HCT116 (cell line): ENCODE measurements at regions not wholly inside any gene's neighbourhood (a gene's known extent, or its start where the extent isn't known, plus 50 kb on each side); places are given as distances from the start of the nearest gene placed in this dataset.

Source experiments
- ATAC-seq: fragments of 200-7000 bp; cut with Tn5 transposase; 2 replicates; pipeline ENCODE4 v1.9.1; 2020; ENCODE audit warnings: mild to moderate bottlenecking, moderate library complexity
- BruUV-seq: library from RNA; stranded (reverse); fragments of 400-500 nt; replicated peaks from 2 replicates; lab custom pipeline; 2021; lab: Mats Ljungman, UMichigan
- CTCF ChIA-PET: fragments of 300-600 bp; sonication (Branson Sonifier 250); formaldehyde crosslinking; loops from one replicate; lab custom pipeline; 2021; ENCODE audit warnings: antibody characterized with exemption; lab: Charles Lee
- POLR2A ChIA-PET: fragments of 300-600, 350-600 bp; sonication (Branson Sonifier 250); formaldehyde crosslinking; loops from one replicate; lab custom pipeline; 2021; ENCODE audit warnings: antibody characterized with exemption; lab: Charles Lee
- RAD21 ChIA-PET, 2 experiments: fragments of 300-600 bp; sonication (Branson Sonifier 250); formaldehyde crosslinking; loops; one replicate each; lab custom pipeline; 2023; ENCODE audit warnings: low total read pairs in 2 of 2; ENCODE audit not compliant: uncharacterized antibody in 2 of 2, unreplicated experiment in 2 of 2, low non-redundant PET in 1 of 2; lab: Charles Lee
- DNase-seq: peaks from one replicate; pipeline ENCODE4 v3.0.0-alpha.2; 2010; ENCODE audit warnings: low read depth, low spot score
- H2AFZ ChIP-seq: fragments of 200-600 bp; shearing (Covaris generic), sonication (generic); 2 replicates; pipeline ENCODE4 v1.6.1; 2017; ENCODE audit warnings: low read depth, mixed run types, mixed read lengths, antibody characterized with exemption, low read length; ENCODE audit not compliant: poor library complexity, severe bottlenecking
- H3K27ac ChIP-seq: 2 replicates; pipeline ENCODE4 v1.5.1; 2012; ENCODE audit warnings: low read depth, low read length
- H3K27me3 ChIP-seq: fragments of 200-600 bp; sonication (generic); 2 replicates; pipeline ENCODE4 v1.6.1; 2016; ENCODE audit warnings: mixed run types, low read length, mixed read lengths; ENCODE audit not compliant: insufficient read depth
- H3K36me3 ChIP-seq, 2 experiments: fragments of 200-500 bp in 1 of 2; fragments of 200-600 bp in 1 of 2; sonication (Bioruptor generic) in 1 of 2; sonication (generic) in 1 of 2; 2 replicates each; pipeline versions ENCODE4 v1.5.1 to v1.6.1; 2014 to 2016; ENCODE audit warnings: low read length in 2 of 2, inconsistent platforms in 1 of 2, mixed read lengths in 1 of 2, mixed run types in 1 of 2; ENCODE audit not compliant: insufficient read depth in 2 of 2, control insufficient read depth in 1 of 2
- H3K4me1 ChIP-seq, 2 experiments: fragments of 200-600 bp in 1 of 2; sonication (generic) in 1 of 2; 2 replicates each; pipeline versions ENCODE4 v1.5.1 to v1.6.1; 2012 to 2017; ENCODE audit warnings: low read length in 2 of 2, inconsistent platforms in 1 of 2, mild to moderate bottlenecking in 1 of 2, mixed read lengths in 1 of 2, mixed run types in 1 of 2, moderate library complexity in 1 of 2; ENCODE audit not compliant: insufficient read depth in 2 of 2, control insufficient read depth in 1 of 2
- H3K4me2 ChIP-seq: fragments of 200-600 bp; sonication (generic); 2 replicates; pipeline ENCODE4 v1.6.1; 2017; ENCODE audit warnings: mixed run types, low read length, mixed read lengths
- H3K4me3 ChIP-seq, 2 experiments: fragments of 200-600 bp in 1 of 2; sonication (generic) in 1 of 2; replicated peaks in 1 of 2; 2 replicates each; pipeline ENCODE4 v1.5.1; 2011 to 2016; ENCODE audit warnings: low read length in 2 of 2, control low read depth in 1 of 2, low read depth in 1 of 2, mild to moderate bottlenecking in 1 of 2, mixed read lengths in 1 of 2, mixed run types in 1 of 2
- H3K79me2 ChIP-seq: fragments of 200-600 bp; sonication (generic); 2 replicates; pipeline ENCODE4 v1.6.1; 2017; ENCODE audit warnings: mild to moderate bottlenecking, mixed run types, low read length, moderate library complexity, mixed read lengths; ENCODE audit not compliant: insufficient read depth
- H3K9ac ChIP-seq: fragments of 200-600 bp; sonication (generic); 2 replicates; pipeline ENCODE4 v1.6.1; 2016; ENCODE audit warnings: low read length, mixed read lengths
- H3K9me2 ChIP-seq: fragments of 200-600 bp; sonication (generic), shearing (Covaris generic); 2 replicates; pipeline ENCODE4 v1.6.1; 2017; ENCODE audit warnings: mixed run types, mild to moderate bottlenecking, moderate library complexity; ENCODE audit not compliant: insufficient read depth
- H3K9me3 ChIP-seq, 2 experiments: fragments of 200-500 bp in 1 of 2; fragments of 200-600 bp in 1 of 2; sonication (Bioruptor generic) in 1 of 2; sonication (generic) in 1 of 2; 2 replicates each; pipeline ENCODE4 v1.6.1; 2014 to 2017; ENCODE audit warnings: low read length in 2 of 2, mixed read lengths in 2 of 2, inconsistent platforms in 1 of 2, low read depth in 1 of 2, mild to moderate bottlenecking in 1 of 2, mixed run types in 1 of 2, moderate library complexity in 1 of 2; ENCODE audit not compliant: control insufficient read depth in 1 of 2, insufficient read depth in 1 of 2
- H4K20me1 ChIP-seq: fragments of 200-600 bp; sonication (generic), shearing (Covaris generic); 2 replicates; pipeline ENCODE4 v1.6.1; 2017; ENCODE audit warnings: mixed run types, mild to moderate bottlenecking, moderate library complexity; ENCODE audit not compliant: insufficient read depth
- CEBPB ChIP-seq: IDR thresholded peaks from 2 replicates; pipeline ENCODE4 v1.6.1; 2012; ENCODE audit warnings: low read depth
- ELF1 ChIP-seq: IDR thresholded peaks from 2 replicates; pipeline ENCODE4 v1.6.1; 2012; ENCODE audit warnings: low read depth, borderline replicate concordance
- EZH2 ChIP-seq: fragments of 200-600 bp; sonication (generic); IDR thresholded peaks from 2 replicates; pipeline ENCODE4 v1.6.1; 2017; ENCODE audit warnings: antibody characterized with exemption, mixed run types
- POLR2A ChIP-seq: IDR thresholded peaks from 2 replicates; pipeline ENCODE4 v1.7.0; 2011; ENCODE audit warnings: borderline replicate concordance; ENCODE audit not compliant: insufficient read depth, insufficient read length; ENCODE audit errors: extremely low read depth
- REST ChIP-seq: IDR thresholded peaks from 2 replicates; pipeline ENCODE4 v1.6.1; 2012; ENCODE audit warnings: low read depth
- SP1 ChIP-seq: IDR thresholded peaks from 2 replicates; pipeline ENCODE4 v1.6.1; 2012; ENCODE audit warnings: low read depth
- TCF7L2 ChIP-seq: IDR thresholded peaks from 2 replicates; pipeline ENCODE4 v1.7.0; 2011; ENCODE audit warnings: borderline replicate concordance, inconsistent platforms; ENCODE audit not compliant: insufficient read depth, insufficient read length; ENCODE audit errors: extremely low read depth
- YY1 ChIP-seq: IDR thresholded peaks from 2 replicates; pipeline ENCODE4 v1.6.1; 2011; ENCODE audit warnings: low read length, low read depth, moderate library complexity, mild to moderate bottlenecking; ENCODE audit not compliant: insufficient replicate concordance; ENCODE audit errors: extremely low read depth
- ZBTB33 ChIP-seq: IDR thresholded peaks from 2 replicates; pipeline ENCODE4 v1.6.1; 2011; ENCODE audit warnings: mild to moderate bottlenecking, low read length, moderate library complexity; ENCODE audit not compliant: insufficient replicate concordance; ENCODE audit errors: extremely low read depth
- ZNF274 ChIP-seq: fragments of 200-500 bp; sonication (Bioruptor generic); IDR thresholded peaks from 2 replicates; pipeline ENCODE4 v1.6.1; 2014; ENCODE audit warnings: mild to moderate bottlenecking, low read depth, low read length, inconsistent platforms
- intact Hi-C: fragments of 100-400 bp; cut with micrococcal nuclease; formaldehyde crosslinking; loops from 2 replicates; pipeline ENCODE4 v1.10.0; 2022
- TF ChIP-seq, protein P1 (sequence below): IDR thresholded peaks from 2 replicates; pipeline ENCODE4 v1.6.1; 2012

GRCh38 chr12:48265777-48266176 is 62.7 kb upstream of the OR10AD1 start (continued):
- no peak for TF ChIP-seq ZBTB33

DNA sequence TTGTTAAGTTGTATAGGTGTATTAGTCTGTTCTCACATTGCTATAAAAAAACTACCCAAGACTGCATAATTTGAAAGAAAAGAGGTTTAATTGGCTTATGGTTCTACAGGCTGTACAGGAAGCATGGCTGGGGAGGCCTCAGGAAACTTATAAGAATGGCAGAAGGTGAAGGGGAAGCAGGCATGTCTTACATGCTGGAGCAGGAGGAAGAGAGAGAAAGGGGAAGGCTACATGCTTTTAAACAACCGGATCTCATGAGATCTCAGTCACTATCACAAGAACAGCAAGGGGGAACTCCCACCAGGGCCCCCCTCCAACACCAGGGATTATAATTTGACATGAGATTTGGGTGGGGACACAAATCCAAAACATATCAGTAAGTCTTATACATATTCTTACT is 60.5 kb upstream of the OR10AD1 start:
- no peak overlapping the region for H3K27ac ChIP-seq
- H3K27me3 ChIP-seq = no peaks in the 10 kb centered on the region
- no peaks in the 10 kb centered on the region for H3K4me1 ChIP-seq
- no peak overlapping the region for H3K9ac ChIP-seq
- no TSS peak for BruUV-seq
- no peak overlapping the region for H3K4me2 ChIP-seq
- H3K79me2 ChIP-seq = no peaks in the 10 kb centered on the region
- ATAC-seq (no peak), DNase-seq (no peak)
- ChIA-PET CTCF (no interaction called here), POLR2A (no interaction called here), RAD21 (no interaction called here)
- intact Hi-C loops = no loop called here
- H3K36me3 ChIP-seq = no peaks in the 10 kb centered on the region
- H4K20me1 ChIP-seq = no peaks in the 10 kb centered on the region
- no peak overlapping the region for H2AFZ ChIP-seq
- H3K9me3 ChIP-seq = no peaks in the 10 kb centered on the region
- H3K9me2 ChIP-seq = no peaks in the 10 kb centered on the region
- H3K4me3 ChIP-seq = no peak overlapping the region
- TF ChIP-seq ZBTB33 = no peak
- TF ChIP-seq SP1 = no peak
- TF ChIP-seq YY1 = no peak
- TF ChIP-seq POLR2A = no peak
- no peak for TF ChIP-seq REST
- TF ChIP-seq, protein P1, sequence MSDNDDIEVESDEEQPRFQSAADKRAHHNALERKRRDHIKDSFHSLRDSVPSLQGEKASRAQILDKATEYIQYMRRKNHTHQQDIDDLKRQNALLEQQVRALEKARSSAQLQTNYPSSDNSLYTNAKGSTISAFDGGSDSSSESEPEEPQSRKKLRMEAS = no peak
- TF ChIP-seq EZH2 = no peak
- TF ChIP-seq TCF7L2 = no peak
- TF ChIP-seq CEBPB = no peak
- no peak for TF ChIP-seq ELF1
- TF ChIP-seq ZNF274 = no peak
